Jurkat, Clone E6-1 (cell line): ENCODE measurements at regions not wholly inside any gene's neighbourhood (a gene's known extent, or its start where the extent isn't known, plus 50 kb on each side); places are given as distances from the start of the nearest gene placed in this dataset.
"Not testable (repeated sequence)": the region's sequence is repeated elsewhere in the genome, so short reads cannot be mapped to it uniquely, and the experiment has no call there.

Experiments used
- DNase-seq: peaks from one replicate; pipeline ENCODE4 v3.0.0-alpha.2; 2011; ENCODE audit warnings: low read depth, low spot score
- H3K4me3 ChIP-seq: 2 replicates; pipeline ENCODE4 v1.5.1; 2011; ENCODE audit warnings: mild to moderate bottlenecking, low read length, control low read depth, moderate library complexity

GRCh38 chr20:58583176-58583575 lies 67.9 kb upstream of the STX16 start:
- no peak overlapping the region for H3K4me3 ChIP-seq
- DNase-seq: no peak

- DNase-seq: no peak
- H3K4me3 ChIP-seq: no peak overlapping the region
These were observed 65.3 kb upstream of the APCDD1L start for GRCh38 chr20:58580474-58580835.

- DNase-seq: no peak
- no peak overlapping the region for H3K4me3 ChIP-seq
These were observed 64.7 kb upstream of the APCDD1L start for GRCh38 chr20:58579819-58580473.

- no peak overlapping the region for H3K4me3 ChIP-seq
These were observed 64.0 kb upstream of the APCDD1L start for GRCh38 chr20:58579069-58579818.

GRCh38 chr20:58577871-58578598 lies 62.8 kb upstream of the APCDD1L start:
- no peak for DNase-seq
- no peak overlapping the region for H3K4me3 ChIP-seq

More at GRCh38 chr20:58579069-58579818, 64.0 kb upstream of the APCDD1L start:
- DNase-seq: no peak

GRCh38 chr20:58577139-58577806 lies 62.1 kb upstream of the APCDD1L start:
- DNase-seq: no peak
- H3K4me3 ChIP-seq: no peak overlapping the region

- no peak overlapping the region for H3K4me3 ChIP-seq
- DNase-seq: no peak
These were observed 61.4 kb upstream of the APCDD1L start for GRCh38 chr20:58576603-58576970.

GRCh38 chr20:58575776-58576602 lies 60.8 kb upstream of the APCDD1L start:
- no peak for DNase-seq
- H3K4me3 ChIP-seq: no peak overlapping the region

GRCh38 chr20:58574469-58574868 lies 59.3 kb upstream of the APCDD1L start:
- DNase-seq: no peak
- H3K4me3 ChIP-seq: no peak overlapping the region

GRCh38 chr20:58573986-58574385 lies 58.8 kb upstream of the APCDD1L start:
- no peak overlapping the region for H3K4me3 ChIP-seq
- DNase-seq: no peak

- H3K4me3 ChIP-seq: no peak overlapping the region
- DNase-seq: no peak
These were observed 58.1 kb upstream of the APCDD1L start for GRCh38 chr20:58573257-58573656.

GRCh38 chr20:58572428-58572763 lies 57.2 kb upstream of the APCDD1L start:
- H3K4me3 ChIP-seq, DNase-seq: not testable (repeated sequence)

GRCh38 chr20:58571693-58572427 lies 56.7 kb upstream of the APCDD1L start:
- DNase-seq: no peak
- no peak overlapping the region for H3K4me3 ChIP-seq

GRCh38 chr20:58571356-58571692 lies 56.1 kb upstream of the APCDD1L start:
- no peak overlapping the region for H3K4me3 ChIP-seq
- DNase-seq: no peak

GRCh38 chr20:58570204-58570859 lies 55.1 kb upstream of the APCDD1L start:
- no peak for DNase-seq
- no peak overlapping the region for H3K4me3 ChIP-seq

GRCh38 chr20:58569241-58570125 lies 54.3 kb upstream of the APCDD1L start:
- H3K4me3 ChIP-seq: no peak overlapping the region
- DNase-seq: no peak
